GM21737 (cell line): ENCODE measurements at regions not wholly inside any gene's neighbourhood (a gene's known extent, or its start where the extent isn't known, plus 50 kb on each side); places are given as distances from the start of the nearest gene placed in this dataset.

Experiments used
- ATAC-seq: cut with Tn5 transposase; IDR thresholded peaks from one replicate; pipeline ENCODE4 v1.9.1; 2021; ENCODE audit warnings: mild to moderate bottlenecking, moderate library complexity; ENCODE audit not compliant: unreplicated experiment

DNA sequence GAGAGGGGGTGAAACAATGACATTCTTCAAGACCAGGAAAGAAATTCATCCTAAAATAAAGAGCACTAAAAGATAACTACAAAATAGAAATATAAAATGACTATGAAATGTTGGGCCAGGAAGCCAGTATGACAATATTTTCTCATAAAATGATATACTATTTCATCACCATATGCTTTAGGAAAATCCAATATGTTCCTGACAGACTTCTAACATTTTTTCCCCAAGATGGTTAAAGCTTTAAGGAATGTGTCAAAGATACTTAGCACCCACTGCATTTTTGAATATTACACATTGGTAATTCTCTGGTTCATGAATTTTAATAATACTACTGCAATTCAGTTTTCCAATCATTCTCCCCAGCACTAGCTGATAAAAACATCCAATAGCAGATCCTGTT is 87.7 kb upstream of the PLEKHG7 start:
- ATAC-seq = no peak

DNA sequence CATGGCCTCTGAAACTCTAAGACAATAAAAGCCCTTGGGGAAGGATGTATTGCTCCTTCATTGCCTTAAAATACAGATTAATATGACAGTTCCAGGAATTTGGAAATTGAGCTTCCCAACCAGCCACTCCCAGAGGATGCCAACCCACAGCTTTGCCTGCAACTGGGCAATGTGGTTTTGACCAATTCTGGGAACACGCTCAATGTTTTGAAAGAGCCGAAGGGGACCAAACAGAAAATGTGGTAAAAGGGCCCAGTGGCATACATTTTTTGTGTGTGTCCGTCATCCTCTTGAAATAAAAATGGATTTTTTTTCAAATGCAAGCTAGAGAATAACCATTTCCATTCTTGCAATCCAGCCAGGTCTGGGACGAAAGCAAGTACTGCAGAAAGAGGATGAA is 88.3 kb upstream of the PLEKHG7 start:
- ATAC-seq = no peak

DNA sequence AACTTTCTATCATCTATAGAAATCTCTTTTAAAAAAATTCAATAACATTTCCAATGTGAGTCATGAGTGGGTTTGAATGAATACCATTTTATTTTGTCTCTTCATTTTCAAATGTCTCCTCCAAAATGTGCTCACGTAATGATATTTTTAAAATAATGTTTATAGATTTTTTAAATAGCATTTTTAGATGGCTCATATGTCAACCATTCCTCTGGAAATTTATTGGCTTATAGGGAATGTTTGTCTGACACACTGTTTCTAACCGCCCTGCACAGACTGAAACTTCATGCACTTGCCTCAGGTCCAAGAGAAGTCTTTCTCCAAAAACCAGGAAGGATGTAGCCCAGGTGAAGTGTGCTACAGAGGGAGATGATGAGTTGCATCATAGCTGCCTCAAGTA is 88.8 kb upstream of the PLEKHG7 start:
- ATAC-seq = no peak

DNA sequence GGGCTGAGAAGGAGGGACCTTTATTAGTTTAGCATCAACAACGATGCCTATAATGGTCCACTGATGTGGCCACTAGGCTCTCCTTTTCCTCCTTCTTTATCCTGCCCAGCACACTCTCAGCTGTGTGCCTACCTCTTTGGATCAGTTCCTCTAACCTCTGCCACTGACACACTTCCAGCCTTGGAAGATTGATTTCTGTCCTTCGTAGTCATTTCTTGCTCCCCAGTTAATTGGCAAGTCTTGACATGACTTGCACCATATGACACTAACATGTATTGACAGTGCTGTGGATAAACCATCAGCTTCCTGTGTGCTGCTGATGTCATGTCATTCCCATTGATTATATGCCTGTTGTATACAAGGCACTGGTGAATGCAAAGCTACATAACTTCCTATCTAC is 90.2 kb upstream of the PLEKHG7 start:
- ATAC-seq = no peak

DNA sequence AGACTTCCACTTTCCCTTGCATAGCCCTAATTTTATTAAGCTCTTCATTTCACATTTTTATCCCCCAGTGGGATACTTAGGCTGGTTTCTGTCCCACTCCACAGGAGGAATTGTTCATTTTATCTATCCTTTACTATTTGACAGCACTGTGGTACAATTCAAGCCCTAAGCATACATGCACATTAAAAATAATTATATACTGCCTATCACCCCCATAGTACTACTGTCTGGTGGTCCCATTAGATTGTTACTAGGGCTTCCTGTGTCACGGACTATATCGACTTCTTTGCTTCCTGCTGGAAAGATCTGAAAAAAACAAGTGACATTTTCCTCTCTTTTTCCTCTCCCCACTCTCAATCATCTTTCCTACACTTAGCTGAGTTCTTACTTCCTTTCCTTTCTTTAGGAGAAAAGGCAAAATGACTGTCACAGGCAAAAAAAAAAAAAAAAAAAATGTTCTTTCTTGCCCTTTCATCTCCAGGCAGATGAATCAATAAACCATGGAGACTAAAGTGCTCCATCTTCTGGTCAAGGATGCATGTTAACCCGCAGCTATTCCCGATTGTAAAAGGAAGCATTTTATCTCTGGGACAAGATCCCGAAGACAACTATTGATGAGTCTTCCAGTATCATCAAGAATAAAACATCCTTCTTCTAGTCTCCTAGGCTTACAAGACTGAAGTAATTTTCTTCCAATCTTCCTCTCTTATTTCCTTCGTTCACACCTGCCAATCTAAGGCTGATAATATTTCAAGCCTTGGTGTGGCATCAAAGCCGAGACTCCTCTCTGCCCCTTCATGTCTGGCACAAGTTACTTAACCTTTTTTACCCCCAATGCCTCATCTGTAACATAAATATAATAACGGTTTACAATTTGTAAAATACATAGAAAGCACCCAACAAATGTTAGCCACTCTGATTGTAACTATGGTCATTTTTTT is 94.4 kb upstream of the PLEKHG7 start:
- no peak for ATAC-seq

DNA sequence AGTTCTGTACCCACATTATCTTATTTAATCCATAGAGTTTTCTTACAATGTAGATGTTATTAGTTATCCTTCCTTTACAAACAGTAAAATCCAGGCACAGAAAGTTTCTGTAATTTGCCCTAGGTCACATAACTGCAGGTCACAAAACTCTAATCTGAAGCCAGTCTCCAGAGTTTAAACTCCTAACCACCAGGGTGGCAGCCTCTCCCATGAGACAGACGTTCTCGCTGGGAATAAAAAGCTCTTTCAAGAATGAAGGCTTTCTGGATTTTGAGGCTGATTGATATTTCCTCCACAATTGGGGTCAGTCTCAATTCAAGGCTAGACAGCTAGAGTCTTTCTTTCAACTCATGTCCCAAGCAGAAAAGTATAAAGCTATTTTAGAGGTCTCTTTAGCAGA is 95.8 kb upstream of the PLEKHG7 start:
- no peak for ATAC-seq

DNA sequence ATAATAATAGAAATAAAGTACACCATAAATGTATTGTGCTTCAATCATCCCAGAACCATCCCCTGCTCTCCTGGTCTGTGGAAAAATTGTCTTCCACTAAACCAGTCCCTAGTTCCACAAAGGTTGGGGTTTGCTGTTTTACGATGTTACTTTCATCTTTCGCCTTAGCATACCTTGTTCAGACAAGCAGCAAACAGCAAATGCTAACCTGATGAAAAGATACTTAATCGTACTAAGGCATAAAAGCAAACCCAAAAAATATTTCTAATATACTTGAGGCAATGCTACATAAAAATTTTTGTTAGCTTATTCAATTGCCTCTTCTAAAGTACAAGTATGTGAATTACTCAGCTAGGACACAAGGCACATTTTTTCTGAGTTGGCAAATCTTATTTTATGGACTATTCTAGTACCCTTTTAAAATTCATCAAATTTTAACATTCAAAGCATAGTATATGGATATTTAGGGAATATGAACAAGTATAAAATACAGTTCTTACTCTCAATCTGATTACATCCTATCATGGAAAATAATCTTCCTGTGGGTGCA is 97.1 kb upstream of the PLEKHG7 start:
- no peak for ATAC-seq

DNA sequence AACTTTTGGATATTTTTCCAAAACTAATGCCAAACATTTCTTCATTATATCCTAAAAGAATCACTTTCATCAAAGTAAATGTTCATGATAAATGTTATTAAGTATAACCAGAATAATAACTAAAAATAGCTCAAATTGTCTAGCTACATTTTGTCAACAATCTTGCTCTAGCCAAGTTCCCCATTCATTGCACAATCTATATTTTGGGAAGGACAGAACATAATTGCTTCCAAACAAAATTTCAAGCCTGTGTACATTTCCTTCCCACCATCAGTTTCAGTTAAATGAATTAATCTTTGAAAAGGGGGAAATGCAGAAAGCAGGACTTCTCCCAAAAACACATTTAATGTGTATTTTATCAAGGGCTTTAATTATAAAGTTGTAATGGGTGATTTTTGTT is 98.0 kb upstream of the PLEKHG7 start:
- ATAC-seq = no peak

DNA sequence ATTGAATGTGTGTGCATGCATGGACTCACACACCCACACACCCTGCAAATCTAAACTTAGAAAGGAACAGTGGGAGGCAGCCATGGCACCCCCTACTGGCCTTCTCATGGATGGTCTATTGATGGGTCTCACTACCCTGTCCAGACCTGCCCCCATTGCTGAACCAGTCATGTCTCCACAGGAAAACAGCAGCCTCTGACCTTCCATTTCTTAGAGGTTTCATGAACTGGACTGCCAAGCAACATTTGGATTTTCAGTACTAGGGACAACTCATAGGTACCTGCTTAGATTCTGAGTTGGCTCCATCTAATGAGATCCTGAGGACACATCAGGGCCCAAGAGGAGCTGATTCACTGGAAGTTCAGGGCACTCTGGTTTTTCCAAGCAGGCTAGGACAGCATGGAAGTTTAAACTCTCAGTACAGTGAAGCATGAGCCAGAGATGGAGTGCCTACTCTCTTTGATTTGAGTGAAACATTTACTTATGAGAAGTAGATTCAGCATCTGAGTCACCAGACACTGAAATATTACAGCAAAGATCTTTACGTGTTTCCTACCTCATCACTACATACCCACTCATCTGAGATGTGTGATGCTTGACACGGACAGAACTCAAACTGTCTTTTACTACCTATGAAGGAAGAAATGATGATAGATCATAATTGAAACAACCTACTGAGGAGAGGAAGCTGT is 98.9 kb upstream of the PLEKHG7 start:
- no peak for ATAC-seq

DNA sequence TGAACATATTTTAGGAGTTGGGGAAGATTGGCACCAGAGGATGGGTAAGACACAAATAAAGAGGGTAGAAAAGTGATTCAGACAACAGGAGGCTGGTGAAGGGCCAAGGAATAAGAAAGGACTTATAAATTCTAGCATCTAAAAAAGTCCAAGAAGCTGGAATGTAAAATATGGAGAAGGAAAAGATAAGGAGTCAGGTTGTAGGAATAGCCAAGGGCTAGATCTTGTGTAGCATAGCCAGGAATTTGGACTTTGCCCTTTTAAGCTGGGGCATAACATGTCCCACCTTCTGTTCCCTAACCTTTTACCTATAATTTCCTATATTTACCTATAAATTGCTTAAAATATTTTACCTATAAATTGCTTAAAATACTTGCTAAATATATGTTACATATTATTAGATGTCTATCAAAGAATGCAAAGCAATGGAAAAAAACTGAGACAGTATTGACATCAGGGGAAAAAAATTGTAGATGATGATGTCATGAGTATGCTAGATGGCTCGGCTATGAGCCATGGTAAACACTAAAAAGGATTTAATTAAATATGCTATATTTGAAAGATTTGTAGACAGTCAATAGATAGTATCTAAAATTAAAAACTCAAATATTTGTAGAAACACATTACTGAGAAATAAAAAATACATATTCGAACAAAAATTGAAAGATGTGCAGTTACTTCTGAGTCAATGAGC is 99.7 kb upstream of the PLEKHG7 start:
- ATAC-seq = no peak

DNA sequence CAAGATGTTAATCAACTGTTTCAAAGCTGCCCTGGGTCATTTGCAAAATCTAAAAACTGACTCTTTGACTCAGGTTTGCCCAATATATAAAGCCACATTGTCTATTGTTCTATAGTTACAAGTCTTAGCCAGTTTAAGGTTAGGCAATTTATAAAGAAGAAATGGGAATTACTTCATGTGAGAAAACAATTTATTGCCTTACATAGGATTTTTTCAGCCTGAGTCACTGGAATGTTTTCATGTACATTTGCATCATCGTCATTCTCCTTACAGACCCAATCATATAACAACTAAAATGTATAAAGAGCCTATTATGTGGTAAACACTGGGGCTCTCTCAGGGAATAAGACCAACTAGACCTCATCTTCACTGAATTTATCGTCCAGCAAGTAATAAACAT is 100.3 kb upstream of the PLEKHG7 start:
- ATAC-seq = no peak

DNA sequence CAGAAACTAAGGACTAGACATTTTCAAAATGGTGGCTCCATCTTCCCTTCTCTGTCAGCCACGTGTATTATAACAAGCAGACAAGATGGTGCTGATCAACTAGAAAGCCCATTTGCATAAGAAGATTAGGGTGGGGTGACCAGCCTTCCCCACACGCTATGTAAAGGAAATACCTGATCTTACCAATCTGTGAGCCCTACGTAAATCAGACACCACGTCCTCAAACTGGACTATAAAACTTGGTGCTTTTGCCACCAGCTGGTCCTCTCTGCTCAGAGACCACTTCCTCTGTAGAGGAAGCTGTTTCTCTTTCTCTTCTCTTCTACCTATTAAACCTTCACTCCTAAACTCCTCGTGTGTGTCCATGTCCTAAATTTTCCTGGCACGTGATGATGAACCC is 101.1 kb upstream of the PLEKHG7 start:
- ATAC-seq = no peak

DNA sequence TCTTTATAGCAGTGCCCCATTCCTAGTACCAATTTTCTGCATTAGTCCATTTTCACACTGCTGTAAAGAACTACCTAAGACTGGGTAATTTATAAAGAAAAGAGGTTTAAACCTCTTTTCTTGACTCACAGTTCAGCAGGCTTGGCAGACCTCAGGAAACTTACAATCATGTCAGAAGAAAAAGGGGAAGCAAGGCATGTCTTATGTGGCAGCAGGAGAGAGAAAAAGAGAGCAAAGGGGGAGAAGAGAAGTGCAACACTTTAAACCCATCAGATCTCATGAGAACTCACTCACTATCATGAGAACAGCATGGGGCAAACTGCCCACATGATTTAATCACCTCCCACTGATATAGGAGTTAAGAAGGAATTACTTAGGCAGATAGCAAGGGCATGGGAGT is 101.6 kb upstream of the PLEKHG7 start:
- no peak for ATAC-seq

DNA sequence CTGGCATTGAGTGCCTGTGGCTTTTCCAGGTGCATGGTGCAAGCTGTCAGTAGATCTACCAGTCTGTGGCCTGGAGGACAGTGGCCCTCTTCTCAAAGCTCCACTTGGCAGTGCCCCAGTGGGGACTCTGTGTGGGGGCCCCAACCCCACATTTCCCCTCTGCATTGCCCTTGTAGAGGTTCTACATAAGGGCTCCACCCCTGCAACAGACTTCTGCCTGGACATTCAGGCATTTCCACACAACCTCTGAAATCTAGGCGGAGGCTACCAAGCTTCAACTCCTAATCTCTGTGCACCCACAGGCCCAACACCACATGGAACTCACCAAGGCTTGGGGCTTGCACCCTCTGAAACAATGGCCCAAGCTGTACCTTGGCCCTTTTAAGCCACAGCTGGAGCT is 102.7 kb upstream of the PLEKHG7 start:
- no peak for ATAC-seq

DNA sequence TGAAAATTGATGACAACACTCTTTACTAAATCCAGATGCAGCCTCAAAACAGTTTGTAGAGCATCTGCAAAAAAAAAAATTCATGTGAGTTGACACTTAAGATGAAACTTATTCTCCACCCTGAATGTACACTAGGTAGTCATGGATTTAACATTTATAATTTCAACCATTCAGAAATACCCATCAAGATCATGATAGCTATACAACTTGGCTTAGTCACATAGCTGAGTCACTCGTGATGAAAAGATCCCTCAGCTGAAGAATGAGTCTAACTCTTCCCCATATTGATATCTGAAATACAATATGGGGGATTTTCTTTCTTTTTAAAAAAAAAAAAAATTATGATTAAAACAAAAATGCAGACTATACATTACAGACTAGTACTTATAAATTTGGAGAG is 104.8 kb upstream of the PLEKHG7 start:
- ATAC-seq = no peak

DNA sequence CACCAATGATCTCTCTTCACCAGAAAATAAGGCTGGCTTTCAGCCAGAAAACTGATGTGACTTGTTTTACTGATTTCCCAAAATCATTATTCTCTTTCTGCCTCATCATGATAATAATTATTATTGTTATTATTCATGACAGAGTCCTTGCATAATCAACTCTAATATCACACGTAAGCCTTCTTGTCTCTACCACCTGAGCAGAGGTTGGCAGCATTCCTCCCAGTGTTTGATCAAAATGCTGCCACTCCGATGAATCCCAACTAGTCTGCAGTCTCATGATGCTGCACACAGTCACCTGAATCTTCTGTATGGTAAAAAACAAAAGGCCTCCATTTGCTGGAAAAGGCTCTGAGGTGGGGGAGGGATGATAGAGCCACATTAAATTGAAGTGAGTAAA is 105.7 kb upstream of the PLEKHG7 start:
- no peak for ATAC-seq

DNA sequence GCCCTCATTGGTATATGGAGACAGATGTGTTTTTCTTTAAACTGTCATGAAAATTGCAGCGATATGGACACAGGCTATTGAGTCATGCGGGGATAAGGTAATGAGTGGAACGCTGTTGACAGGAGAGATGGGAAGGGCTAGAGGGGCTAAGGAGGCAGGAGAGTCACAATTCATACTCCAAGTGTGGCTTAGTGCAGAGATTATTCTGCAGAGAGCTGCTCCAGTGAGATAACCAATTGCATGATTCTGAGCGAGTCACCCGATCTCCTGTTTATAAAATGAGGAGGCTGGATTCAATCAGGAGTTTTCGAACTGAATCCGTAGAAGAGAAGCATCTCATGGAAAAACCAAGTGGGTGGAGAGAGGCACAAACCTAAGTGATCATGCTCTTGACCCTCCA is 106.4 kb upstream of the PLEKHG7 start:
- no peak for ATAC-seq

DNA sequence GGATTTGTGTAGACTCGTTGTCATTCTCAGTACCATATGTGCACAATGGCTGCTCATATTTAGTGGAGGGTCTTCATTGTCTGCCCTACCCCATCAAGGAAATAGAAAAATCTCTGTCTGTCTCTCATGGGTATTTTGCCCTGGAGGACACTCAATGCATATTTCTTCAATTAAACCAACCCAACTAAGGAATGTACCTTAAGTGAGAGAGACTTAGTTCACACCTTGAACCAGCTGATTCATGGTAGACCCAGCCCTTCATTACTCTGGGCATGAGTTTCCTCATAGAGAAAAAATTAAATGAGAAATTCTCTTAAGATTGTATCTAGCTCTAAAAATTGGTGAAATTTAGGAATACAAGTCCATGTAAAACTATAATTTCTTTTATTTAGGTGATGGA is 107.1 kb upstream of the PLEKHG7 start:
- ATAC-seq = no peak

DNA sequence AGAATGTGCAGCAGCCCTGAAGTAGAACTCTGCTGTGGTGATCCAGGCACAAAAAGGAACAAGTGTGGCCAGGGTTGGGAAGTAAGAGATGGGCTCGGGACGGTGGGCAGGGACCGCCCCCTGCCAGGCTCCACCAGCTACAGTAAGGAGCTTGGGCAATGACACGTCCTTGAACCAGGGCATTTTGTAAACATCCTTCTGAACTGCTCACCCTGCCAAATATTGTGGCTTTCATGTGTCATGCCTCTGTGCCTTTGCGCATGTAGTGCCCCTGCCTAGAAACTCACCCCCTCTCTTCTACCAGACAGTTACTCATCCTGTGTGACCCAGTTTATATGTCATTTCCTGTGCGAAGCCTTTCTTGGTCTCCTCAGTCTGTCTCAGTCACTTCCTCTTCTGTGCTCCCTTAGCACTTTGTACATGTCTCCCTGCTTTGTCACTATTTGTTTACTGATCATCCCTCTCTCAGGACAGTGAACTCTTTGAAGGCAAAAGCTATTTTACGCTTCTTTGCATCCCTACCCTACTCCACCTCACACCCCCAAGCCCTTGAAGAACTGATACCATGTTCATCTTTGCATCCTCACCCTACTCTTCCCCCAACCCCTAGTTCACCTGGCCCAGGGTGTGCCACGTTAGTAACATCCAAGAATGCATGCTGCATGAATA is 108.9 kb upstream of the PLEKHG7 start:
- ATAC-seq = peak; percentile 100

DNA sequence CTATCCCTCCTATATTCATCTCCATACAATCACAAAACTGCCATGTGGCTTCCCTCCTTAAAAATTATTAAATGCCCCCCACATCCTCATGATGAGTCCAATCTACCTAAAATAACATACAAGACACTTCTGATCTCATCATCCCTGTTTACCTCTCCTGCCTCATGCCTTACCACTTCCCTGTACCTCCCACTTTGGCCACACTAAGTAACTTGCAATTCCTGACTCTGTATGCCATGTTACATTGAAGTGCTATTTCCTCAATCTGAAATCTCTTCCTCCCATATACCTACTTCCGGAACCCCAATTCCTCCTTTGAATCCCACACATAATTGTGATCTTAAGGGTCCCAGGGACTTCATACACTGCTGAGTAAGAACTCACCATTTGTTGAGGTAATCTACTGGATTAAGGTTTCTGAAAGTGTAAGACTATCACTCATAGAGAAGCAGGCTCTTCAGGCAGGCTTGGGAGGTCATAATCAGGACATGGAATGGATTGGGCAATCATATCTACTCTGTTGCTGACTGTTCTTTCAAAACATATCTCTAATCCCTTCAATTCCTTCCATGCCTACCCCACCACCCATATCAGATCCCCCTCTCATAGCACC is 117.6 kb upstream of the PLEKHG7 start:
- ATAC-seq = no peak

DNA sequence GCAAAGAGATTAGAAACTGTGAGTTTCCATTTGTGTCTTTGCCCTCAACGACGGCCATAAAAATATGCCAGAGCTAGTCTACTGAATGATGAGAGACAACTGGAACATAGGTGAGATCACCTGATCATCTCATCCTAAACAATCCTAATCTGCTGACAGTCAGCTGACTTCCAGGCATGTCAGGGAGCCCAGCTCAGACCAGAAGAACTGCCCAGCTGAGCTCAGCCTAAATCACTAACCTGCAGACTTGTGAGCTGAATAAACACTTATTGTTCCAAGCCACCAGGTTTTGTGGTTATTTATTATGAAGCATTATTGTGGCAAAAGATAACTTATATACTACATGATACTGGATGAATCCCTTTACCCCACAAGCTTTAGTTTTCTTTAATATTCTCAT is 118.9 kb upstream of the PLEKHG7 start:
- no peak for ATAC-seq
